ENCODE measurements at regions not wholly inside any gene's neighbourhood (a gene's known extent, or its start where the extent isn't known, plus 50 kb on each side); places are given as distances from the start of the nearest gene placed in this dataset.

- TF ChIP-seq POLR2A (IDR thresholded peaks at IDR 0.05; ENCODE audit: low read length), result no peak
- no peak for TF ChIP-seq GATA1 (IDR thresholded peaks at IDR 0.05; ENCODE audit: low read depth, low read length)
Measured at GRCh38 chr18:53789376-53790247, 434.9 kb downstream of the MBD2 start.
